NB4 (cell line): ENCODE measurements at regions not wholly inside any gene's neighbourhood (a gene's known extent, or its start where the extent isn't known, plus 50 kb on each side); places are given as distances from the start of the nearest gene placed in this dataset.

ENCODE experiments used
- CTCF ChIP-seq: IDR thresholded peaks from one replicate; pipeline ENCODE4 v1.5.1; 2012; ENCODE audit warnings: low read depth, low read length
- MAX ChIP-seq: IDR thresholded peaks from 2 replicates; pipeline ENCODE4 v1.6.1; 2011; ENCODE audit warnings: low read depth, low read length
- MYC ChIP-seq: IDR thresholded peaks from 2 replicates; pipeline ENCODE4 v1.6.1; 2011; ENCODE audit warnings: low read depth, low read length

DNA sequence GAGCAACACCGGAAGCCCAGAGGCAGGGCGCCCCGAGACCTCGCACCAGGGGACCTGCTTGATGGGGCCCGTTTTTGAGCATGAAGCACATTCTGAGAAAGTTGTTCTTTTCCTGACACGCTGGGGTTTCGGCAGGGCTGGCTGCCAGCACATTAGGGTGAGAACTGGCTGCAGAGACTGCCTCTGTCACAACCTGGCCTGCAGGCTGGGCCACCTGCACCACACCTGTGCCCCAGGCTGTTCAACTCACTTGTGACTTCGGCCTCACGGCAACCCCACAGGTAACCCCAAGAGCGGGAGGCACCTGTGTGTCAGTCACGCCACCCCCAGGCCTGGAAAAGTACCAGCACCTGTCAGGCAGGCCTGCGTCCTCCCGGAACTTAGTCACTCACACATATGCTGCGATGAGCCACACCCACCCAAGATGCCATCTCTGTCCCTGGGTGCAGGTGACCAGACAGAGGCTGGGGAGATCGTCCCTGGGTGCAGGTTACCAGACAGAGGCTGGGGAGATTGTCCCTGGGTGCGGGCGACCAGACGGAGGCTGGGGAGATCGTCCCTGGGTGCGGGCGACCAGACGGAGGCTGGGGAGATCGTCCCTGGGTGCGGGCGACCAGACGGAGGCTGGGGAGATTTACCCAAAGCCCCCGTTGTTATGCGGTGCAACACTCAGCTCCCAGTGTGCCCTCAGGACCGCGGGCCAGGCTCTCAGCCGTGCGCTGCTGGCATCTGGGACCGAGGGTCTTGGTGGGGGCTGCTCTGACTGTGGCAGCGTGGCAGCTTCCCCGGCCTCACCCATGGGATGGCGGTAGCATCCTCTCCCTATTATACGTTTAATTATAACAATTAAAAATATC, 82.5 kb upstream of the BHLHE23 start:
- TF ChIP-seq MAX (no peak), CTCF (no peak), MYC (no peak)
